ENCODE measurements at regions not wholly inside any gene's neighbourhood (a gene's known extent, or its start where the extent isn't known, plus 50 kb on each side); places are given as distances from the start of the nearest gene placed in this dataset.

DNA sequence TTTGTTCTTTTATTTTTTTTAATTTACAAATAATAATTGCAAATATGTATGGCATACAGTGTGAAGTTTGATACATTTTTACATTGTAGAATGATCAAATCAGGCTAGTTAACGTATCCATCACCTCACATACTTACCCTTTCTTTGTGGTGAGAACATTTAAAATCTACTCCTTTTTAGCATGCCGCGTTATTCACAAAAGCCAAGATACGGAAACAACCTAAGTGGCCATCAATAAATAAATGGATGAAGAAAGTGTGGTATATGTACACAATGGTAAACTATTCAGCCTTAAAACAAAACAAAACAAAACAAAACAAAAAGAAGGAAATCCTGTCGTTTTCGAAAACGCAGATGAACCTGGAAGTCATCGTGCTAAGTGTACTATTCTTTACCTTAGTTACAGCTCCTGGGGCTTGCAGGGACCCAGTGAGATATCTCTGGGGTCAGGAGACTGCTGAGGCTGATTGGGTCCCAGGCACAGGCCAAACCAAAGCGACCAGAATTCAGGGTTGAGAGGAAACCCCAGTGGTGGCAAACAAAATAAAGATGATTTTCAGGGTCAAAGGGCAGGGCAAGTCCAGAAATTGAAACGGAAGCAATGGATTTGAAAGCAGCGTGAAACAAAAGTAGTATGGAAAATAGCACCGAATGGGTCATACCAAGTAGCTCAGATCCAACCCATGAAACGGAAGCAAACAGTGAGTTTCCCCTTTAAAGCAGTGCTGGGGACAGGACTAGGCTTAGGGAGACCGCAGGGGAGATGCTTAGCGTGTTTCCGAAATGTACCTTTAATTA, 188.2 kb downstream of the PLPP3 start:
- no peak for DNase-seq (ENCODE audit: low read depth)

GRCh38 chr1:56390232-56390867, 189.0 kb downstream of the PLPP3 start:
- no peak for DNase-seq (ENCODE audit: low read depth)

DNA sequence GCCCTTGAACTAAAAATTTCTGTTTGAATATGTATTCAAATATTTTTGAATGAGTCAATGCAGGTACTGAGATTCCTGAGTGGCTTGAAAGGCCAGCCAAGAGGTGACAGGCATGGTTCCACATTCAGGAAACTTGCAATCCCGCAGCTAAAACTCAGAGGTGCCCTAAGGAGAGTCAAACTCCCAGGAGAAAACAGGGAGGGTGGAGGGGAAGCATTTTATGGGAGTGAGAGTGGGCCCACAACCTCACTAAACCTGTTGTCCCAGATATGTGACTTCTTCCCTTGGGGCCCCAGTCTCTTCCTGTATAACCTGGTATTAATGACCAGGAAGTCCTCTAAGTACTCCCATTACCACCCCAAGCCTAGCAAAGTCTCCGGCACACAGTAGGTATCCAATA, 189.6 kb downstream of the PLPP3 start:
- DNase-seq (ENCODE audit: low read depth), result no peak

GRCh38 chr1:56387071-56387740, 192.2 kb downstream of the PLPP3 start:
- DNase-seq (ENCODE audit: low read depth), result no peak

GRCh38 chr1:56385314-56385713, 194.0 kb downstream of the PLPP3 start:
- no peak for DNase-seq (ENCODE audit: low read depth)

- no peak for DNase-seq (ENCODE audit: low read depth)
Observed at GRCh38 chr1:56382929-56383328, 196.4 kb downstream of the PLPP3 start.

DNA sequence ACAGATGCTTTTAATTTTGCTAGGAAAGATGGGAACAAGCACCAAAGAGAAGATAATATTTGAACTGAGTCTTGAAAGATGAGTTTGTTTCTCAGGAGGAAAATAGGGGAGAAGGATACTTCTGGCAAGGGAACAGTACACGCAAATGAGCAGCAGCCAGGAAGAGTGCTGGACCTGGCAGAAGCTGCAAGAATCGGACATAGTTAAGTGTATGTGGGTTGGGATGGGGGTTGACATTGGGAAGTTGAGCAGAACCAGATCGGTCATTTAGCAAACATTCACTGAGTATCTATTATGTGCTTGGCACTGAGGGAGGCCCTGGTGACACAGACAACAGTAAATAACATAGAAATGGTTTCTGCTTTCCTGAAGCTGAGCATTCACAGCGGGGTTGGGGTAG, 198.8 kb downstream of the PLPP3 start:
- no peak for DNase-seq (ENCODE audit: low read depth)

DNA sequence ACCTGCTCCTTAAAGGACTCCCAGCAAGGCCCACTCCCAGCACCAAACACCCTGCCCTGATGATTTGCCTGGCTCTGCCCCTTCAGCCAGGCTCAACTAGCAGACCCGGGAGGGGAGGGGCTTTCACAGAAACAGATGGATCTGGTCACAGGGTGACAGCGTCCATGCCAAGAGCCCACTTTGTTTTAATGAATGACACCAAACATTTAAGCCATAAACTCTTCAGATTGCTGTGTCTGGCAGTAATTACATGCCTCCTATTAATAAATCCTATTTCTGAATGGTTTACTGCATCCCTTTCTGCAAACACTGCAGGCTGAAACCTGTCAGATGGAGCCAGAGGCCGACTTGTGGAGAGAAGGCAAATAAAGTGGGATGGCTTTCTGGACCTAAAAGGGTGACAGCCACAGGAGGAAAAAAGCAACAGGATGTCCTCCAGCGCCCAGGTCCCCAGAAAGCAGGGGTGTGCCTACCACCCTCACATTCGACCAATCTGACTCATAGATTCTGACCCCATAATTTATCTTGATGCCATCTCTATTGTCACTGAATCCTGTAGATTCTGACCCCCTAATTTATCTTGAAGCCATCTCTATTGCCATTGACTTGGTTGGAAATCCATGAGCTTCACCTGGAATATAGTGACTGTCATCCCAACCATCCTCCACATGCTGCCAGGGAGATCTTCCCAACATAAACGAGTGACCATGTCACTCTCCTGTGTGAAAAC, 200.9 kb downstream of the PLPP3 start:
- DNase-seq (ENCODE audit: low read depth), result no peak

DNA sequence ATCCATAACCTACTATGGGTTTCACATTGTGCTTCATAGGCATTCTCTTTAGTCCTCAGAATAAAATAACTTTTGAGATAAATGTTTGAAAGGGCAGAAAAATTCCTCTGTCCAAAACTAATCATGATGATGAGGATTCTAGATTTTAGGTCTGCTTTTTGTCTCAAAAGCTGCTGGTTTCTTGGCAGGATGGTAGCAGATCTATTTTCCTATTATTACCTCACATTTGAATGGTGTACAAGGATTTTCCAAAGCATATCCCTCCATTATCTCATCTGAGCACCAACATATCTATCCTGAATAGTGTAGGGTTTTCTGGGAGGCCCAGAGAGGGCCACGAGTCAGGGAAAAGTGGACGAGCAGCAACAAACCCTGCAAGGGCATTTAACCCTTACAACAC, 201.9 kb downstream of the PLPP3 start:
- no peak for DNase-seq (ENCODE audit: low read depth)

DNA sequence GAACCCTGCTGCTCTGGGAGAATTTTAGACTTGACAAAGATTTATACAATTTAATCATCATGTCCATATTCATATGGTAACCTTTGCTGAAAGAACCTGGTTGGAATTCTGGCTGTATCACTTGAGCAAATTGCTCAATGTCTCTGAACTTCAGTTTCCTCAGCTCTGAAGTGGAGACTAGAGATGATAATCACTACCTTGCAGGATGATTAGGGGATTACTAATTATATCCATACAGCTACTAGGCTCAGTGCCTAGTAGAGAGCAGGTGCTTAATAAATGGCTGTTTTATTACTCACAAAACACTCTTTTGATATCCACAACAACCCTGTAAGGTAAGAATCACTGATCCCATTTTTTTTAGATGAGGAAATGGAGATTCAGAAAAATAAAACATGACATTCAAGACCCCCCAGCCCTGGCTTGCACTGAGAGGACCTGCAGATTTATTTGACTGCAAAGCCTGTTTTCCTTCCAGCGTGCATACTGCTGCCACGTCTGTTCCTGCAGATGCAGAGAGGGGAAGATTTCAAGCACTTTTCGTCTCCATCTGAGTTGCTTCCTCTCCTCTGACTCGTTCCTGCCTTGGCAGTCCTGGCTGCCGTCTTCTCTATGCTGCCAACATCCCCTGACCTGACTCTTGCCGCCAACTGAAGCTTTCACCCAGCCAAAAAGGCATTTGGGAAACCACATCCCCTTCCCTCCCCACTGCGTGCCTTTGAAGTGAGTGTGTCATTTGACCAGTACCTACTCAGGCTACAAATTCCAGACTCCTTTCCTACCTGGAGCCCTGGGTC, 203.0 kb downstream of the PLPP3 start:
- DNase-seq (ENCODE audit: low read depth), result no peak

GRCh38 chr1:56375326-56375804, 204.0 kb downstream of the PLPP3 start:
- no peak for DNase-seq (ENCODE audit: low read depth)

GRCh38 chr1:56374026-56374974, 205.1 kb downstream of the PLPP3 start:
- no peak for DNase-seq (ENCODE audit: low read depth)

GRCh38 chr1:56370513-56370912, 208.8 kb downstream of the PLPP3 start:
- no peak for DNase-seq (ENCODE audit: low read depth)

- no peak for DNase-seq (ENCODE audit: low read depth)
Observed at GRCh38 chr1:56363007-56363770, 216.2 kb downstream of the PLPP3 start.

- no peak for DNase-seq (ENCODE audit: low read depth)
Observed at GRCh38 chr1:56360021-56360420, 219.3 kb downstream of the PLPP3 start.

- no peak for DNase-seq (ENCODE audit: low read depth)
Observed at GRCh38 chr1:56359056-56359455, 220.3 kb downstream of the PLPP3 start.

GRCh38 chr1:56357927-56358690, 221.3 kb downstream of the PLPP3 start:
- no peak for DNase-seq (ENCODE audit: low read depth)

DNA sequence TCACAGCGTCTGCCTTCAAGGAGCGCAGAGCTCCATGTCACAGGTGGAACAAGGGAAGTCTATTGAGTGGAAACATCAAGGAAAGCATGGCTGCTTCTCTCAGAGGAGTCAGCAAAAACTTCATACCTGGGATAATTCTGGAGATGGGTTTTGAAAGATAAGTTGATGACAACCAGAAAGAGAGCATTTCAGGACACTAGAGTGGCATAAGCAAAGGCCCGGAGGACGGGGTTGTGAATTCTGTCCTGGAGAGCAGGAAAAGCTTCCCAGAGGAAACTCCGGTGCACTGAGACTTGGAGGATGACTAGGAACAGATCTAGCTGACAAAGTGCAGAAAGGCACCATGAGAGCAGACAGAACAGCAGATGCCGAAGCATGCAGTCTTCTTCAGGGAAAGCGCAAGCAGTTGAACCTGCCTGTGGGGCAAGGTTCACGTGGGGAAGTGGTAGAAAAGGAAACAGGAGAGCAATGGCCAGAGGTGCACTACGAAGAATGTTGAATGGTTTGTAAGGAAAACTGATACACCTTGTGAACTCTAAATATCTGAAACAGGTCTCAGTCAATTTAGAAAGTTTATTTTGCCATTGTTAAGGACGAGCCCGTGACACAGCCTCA, 222.9 kb downstream of the PLPP3 start:
- DNase-seq (ENCODE audit: low read depth), result no peak
